Vagina (tissue), 2 donors: ENCODE measurements at regions not wholly inside any gene's neighbourhood (a gene's known extent, or its start where the extent isn't known, plus 50 kb on each side); places are given as distances from the start of the nearest gene placed in this dataset.

Experiments
- DNase-seq, 2 donors: peaks; one replicate each; pipeline ENCODE4 v3.0.0-alpha.2; 2017; ENCODE audit errors: extremely low spot score in 2 of 2
- H3K27ac ChIP-seq: fragments of 200-600 bp; sonication (generic); one replicate; pipeline ENCODE4 v1.5.1; 2019
- H3K27me3 ChIP-seq: fragments of 200-600 bp; sonication (generic); one replicate; pipeline ENCODE4 v1.5.1; 2019
- H3K36me3 ChIP-seq, 2 donors: fragments of 200-600 bp; sonication (generic); one replicate each; pipeline ENCODE4 v1.5.1; 2017 to 2019
- H3K4me1 ChIP-seq: fragments of 200-600 bp; sonication (generic); one replicate; pipeline ENCODE4 v1.5.1; 2019
- H3K4me3 ChIP-seq, 2 donors: fragments of 200-600 bp; sonication (generic); 1 replicate in 1 of 2; 2 replicates in 1 of 2; pipeline ENCODE4 v1.5.1; 2016 to 2019
- H3K9me3 ChIP-seq: fragments of 200-600 bp; sonication (generic); one replicate; pipeline ENCODE4 v1.5.1; 2019
- CTCF ChIP-seq, 3 experiments: fragments of 450-650 bp in 2 of 3; fragments of 200-600 bp in 1 of 3; sonication (generic) in 1 of 3; IDR thresholded peaks; one replicate each; pipeline ENCODE4 v1.5.1; 2017 to 2019; ENCODE audit warnings: antibody characterized with exemption in 3 of 3, mild to moderate bottlenecking in 2 of 3, moderate library complexity in 2 of 3
- POLR2A ChIP-seq, 2 donors: fragments of 450-650 bp; IDR thresholded peaks; one replicate each; pipeline ENCODE4 v1.6.1; 2017; ENCODE audit warnings: antibody characterized with exemption in 2 of 2, mild to moderate bottlenecking in 2 of 2, moderate library complexity in 2 of 2
- POLR2AphosphoS5 ChIP-seq, 2 donors: sonication (generic); formaldehyde crosslinking; IDR thresholded peaks; one replicate each; pipeline ENCODE4 v1.9.0; 2017; ENCODE audit warnings: antibody characterized with exemption in 2 of 2, mild to moderate bottlenecking in 2 of 2, low read depth in 1 of 2; ENCODE audit not compliant: insufficient read depth in 1 of 2
- intact Hi-C: fragments of 100-400 bp; cut with DNase I; formaldehyde crosslinking; loops from one replicate; pipeline ENCODE4 v1.15.1; 2023

DNA sequence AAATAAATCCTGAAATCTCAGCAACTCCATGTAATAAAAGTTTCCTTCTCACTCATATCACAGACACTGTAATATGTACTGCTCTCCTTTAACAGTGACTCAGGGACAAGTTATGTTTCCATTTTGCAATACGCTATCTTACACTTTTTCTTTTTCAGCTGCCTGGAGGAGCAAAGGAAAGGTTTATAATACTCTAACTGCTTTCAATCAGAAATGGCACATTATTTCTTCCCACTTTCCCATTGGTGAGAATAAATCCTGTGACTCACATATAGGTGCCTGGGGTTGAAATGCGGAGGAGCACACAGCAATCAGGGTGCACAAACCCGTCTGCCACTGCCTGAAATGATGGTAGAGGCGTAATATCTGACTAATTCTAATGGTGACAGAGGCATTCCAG lies 186.6 kb downstream of the HINT1 start:
- Histone ChIP-seq H3K4me3 (no peak overlapping the region), H3K27me3 (no peaks in the 10 kb centered on the region), H3K27ac (no peak overlapping the region), H3K4me1 (no peaks in the 10 kb centered on the region), H3K9me3 (no peaks in the 10 kb centered on the region), H3K36me3 (no peaks in the 10 kb centered on the region)
- intact Hi-C loops = no loop called here
- no peak for TF ChIP-seq POLR2AphosphoS5 (IDR thresholded peaks at IDR 0.05; ENCODE audit: insufficient read depth in 1 of 2, low read depth in 1 of 2)
- TF ChIP-seq CTCF (IDR thresholded peaks at IDR 0.05) = no peak
- TF ChIP-seq POLR2A (IDR thresholded peaks at IDR 0.05) = no peak
- DNase-seq = no peak

DNA sequence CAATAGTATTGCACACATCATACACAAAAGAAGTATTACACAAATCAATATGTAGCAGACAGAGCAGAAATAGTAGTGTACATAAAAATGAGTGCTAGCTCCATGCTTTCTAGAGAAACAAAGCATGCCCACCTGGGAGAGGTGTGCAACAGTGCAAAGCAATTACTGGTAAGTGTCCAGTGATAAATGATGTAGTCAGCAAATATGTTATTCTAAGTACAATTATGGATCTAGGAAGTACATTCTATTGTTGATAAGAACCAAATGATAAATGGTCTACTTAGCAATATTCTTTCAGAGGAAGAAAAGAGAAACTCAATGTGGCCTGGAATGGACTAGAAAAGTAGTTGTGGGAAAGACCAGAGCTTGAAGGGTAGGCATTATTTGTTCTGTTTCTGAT lies 188.6 kb downstream of the HINT1 start:
- no peak for DNase-seq
- Histone ChIP-seq H3K4me3 (no peak overlapping the region), H3K9me3 (no peaks in the 10 kb centered on the region), H3K4me1 (no peaks in the 10 kb centered on the region), H3K27ac (no peak overlapping the region), H3K36me3 (no peaks in the 10 kb centered on the region), H3K27me3 (no peaks in the 10 kb centered on the region)
- TF ChIP-seq POLR2A (IDR thresholded peaks at IDR 0.05) (no peak), POLR2AphosphoS5 (IDR thresholded peaks at IDR 0.05; ENCODE audit: insufficient read depth in 1 of 2, low read depth in 1 of 2) (no peak), CTCF (IDR thresholded peaks at IDR 0.05) (no peak)
- intact Hi-C loops = no loop called here

- Histone ChIP-seq H3K27ac (no peak overlapping the region), H3K4me1 (no peaks in the 10 kb centered on the region), H3K9me3 (no peaks in the 10 kb centered on the region), H3K27me3 (no peaks in the 10 kb centered on the region), H3K4me3 (no peak overlapping the region), H3K36me3 (no peaks in the 10 kb centered on the region)
- DNase-seq = no peak
- intact Hi-C loops = no loop called here
- TF ChIP-seq CTCF (IDR thresholded peaks at IDR 0.05) (no peak), POLR2AphosphoS5 (IDR thresholded peaks at IDR 0.05; ENCODE audit: insufficient read depth in 1 of 2, low read depth in 1 of 2) (no peak), POLR2A (IDR thresholded peaks at IDR 0.05) (no peak)
These were observed 189.2 kb downstream of the HINT1 start for GRCh38 chr5:130975847-130976246.

GRCh38 chr5:130975299-130975698 lies 189.8 kb downstream of the HINT1 start:
- TF ChIP-seq CTCF (IDR thresholded peaks at IDR 0.05) = no peak
- no peak for TF ChIP-seq POLR2A (IDR thresholded peaks at IDR 0.05)
- no peak for TF ChIP-seq POLR2AphosphoS5 (IDR thresholded peaks at IDR 0.05; ENCODE audit: insufficient read depth in 1 of 2, low read depth in 1 of 2)

DNA sequence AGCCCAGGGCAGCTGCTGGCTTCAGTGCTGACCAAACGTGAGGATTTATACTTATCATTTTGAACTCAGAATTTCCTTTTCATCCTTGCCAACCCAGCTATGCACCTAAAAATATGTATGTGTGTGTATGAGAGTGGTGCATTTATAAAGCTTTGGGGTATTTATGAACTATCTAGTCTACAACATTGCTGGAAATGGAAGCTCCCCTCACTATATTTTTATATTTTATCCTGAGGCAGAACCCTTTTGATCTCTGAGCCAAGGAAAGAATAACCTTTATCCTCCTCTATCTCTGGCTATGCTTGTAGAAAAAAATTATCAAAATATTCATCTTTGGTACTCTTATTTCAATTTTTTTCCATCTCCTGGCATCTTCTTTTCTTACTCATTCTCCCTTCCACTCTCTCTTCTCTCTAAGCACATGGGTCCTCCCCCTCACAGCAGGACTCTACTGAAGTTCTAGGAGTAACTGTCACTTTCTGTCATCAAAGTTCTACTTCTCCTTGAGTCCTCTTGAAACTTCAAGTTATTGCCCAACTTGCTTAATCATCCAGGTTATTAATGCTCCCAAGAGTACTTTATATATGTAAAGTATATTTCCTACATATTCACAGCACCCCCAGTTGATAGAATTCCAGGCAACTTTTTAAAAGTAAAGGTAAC lies 190.9 kb downstream of the HINT1 start:
- TF ChIP-seq POLR2AphosphoS5 (IDR thresholded peaks at IDR 0.05; ENCODE audit: insufficient read depth in 1 of 2, low read depth in 1 of 2) (no peak), CTCF (IDR thresholded peaks at IDR 0.05) (no peak), POLR2A (IDR thresholded peaks at IDR 0.05) (no peak)
- H3K36me3 ChIP-seq = no peaks in the 10 kb centered on the region
- no peak for DNase-seq
- H3K4me3 ChIP-seq = no peak overlapping the region
- no peaks in the 10 kb centered on the region for H3K9me3 ChIP-seq
- intact Hi-C loops = no loop called here
- H3K27me3 ChIP-seq = no peaks in the 10 kb centered on the region
- no peaks in the 10 kb centered on the region for H3K4me1 ChIP-seq
- no peak overlapping the region for H3K27ac ChIP-seq

More at GRCh38 chr5:130975299-130975698, 189.8 kb downstream of the HINT1 start:
- Histone ChIP-seq H3K4me3 (no peak overlapping the region), H3K9me3 (no peaks in the 10 kb centered on the region), H3K27me3 (no peaks in the 10 kb centered on the region), H3K27ac (no peak overlapping the region), H3K4me1 (no peaks in the 10 kb centered on the region), H3K36me3 (no peaks in the 10 kb centered on the region)
- intact Hi-C loops = no loop called here
- no peak for DNase-seq
